ENCODE measurements at regions not wholly inside any gene's neighbourhood (a gene's known extent, or its start where the extent isn't known, plus 50 kb on each side); places are given as distances from the start of the nearest gene placed in this dataset.
"Not testable (repeated sequence)": the region's sequence is repeated elsewhere in the genome, so short reads cannot be mapped to it uniquely, and the experiment has no call there.

GRCh38 chr5:101062902-101063301, 159.8 kb upstream of the ST8SIA4 start:
- DNase-seq (no peak), ATAC-seq (no peak)
- no peak for TF ChIP-seq CTCF (IDR thresholded peaks at IDR 0.05)
- CTCF ChIA-PET, result no interaction called here
- peaks cover 2% of the 10 kb centered on the region for H3K36me3 Mint-ChIP-seq (ENCODE audit: low read depth)
- H3K9me3 Mint-ChIP-seq, result peaks cover 7% of the 10 kb centered on the region
- H3K4me3 Mint-ChIP-seq, result no peak overlapping the region
- no peaks in the 10 kb centered on the region for H3K4me1 Mint-ChIP-seq (ENCODE audit: low read depth)
- peaks cover 4% of the 10 kb centered on the region for H3K27me3 Mint-ChIP-seq
- intact Hi-C loops (cut with micrococcal nuclease), result no loop called here
- no peak overlapping the region for H3K27ac Mint-ChIP-seq
- POLR2A ChIA-PET, result no interaction called here

- H3K4me1 Mint-ChIP-seq (ENCODE audit: low read depth), result peaks cover 7% of the 10 kb centered on the region
- intact Hi-C loops (cut with micrococcal nuclease), result loop anchor here (10.0 kb wide), 1 partner anchor 422 kb away; no protein-coding TSS in a partner anchor
- no peak overlapping the region for H3K4me3 Mint-ChIP-seq
- H3K36me3 Mint-ChIP-seq (ENCODE audit: low read depth), result no peaks in the 10 kb centered on the region
- ChIA-PET POLR2A (no interaction called here), CTCF (no interaction called here)
- ATAC-seq, result peak; percentile 83
- no peaks in the 10 kb centered on the region for H3K27me3 Mint-ChIP-seq
- H3K27ac Mint-ChIP-seq, result no peak overlapping the region
- no peaks in the 10 kb centered on the region for H3K9me3 Mint-ChIP-seq
- TF ChIP-seq CTCF (IDR thresholded peaks at IDR 0.05), result no peak
- DNase-seq, result peak; percentile 35
Observed at GRCh38 chr5:101047181-101047580, 144.1 kb upstream of the ST8SIA4 start.

- ChIA-PET POLR2A (no interaction called here), CTCF (interaction anchor here (0.6 to 1.0 kb wide), 2 partner anchors 17 to 144 kb away, joined by 3 to 4 read pairs; no protein-coding TSS in a partner anchor)
- Mint-ChIP-seq H3K36me3 (ENCODE audit: low read depth) (no peaks in the 10 kb centered on the region), H3K27ac (no peak overlapping the region), H3K9me3 (no peaks in the 10 kb centered on the region), H3K4me1 (ENCODE audit: low read depth) (peaks cover 7% of the 10 kb centered on the region), H3K27me3 (no peaks in the 10 kb centered on the region), H3K4me3 (no peak overlapping the region)
- ATAC-seq (no peak), DNase-seq (no peak)
- peak; percentile 39 for TF ChIP-seq CTCF (IDR thresholded peaks at IDR 0.05)
- intact Hi-C loops (cut with micrococcal nuclease), result loop anchor here (10.0 kb wide), 1 partner anchor 421 kb away; no protein-coding TSS in a partner anchor
Observed at GRCh38 chr5:101045689-101046088, 142.6 kb upstream of the ST8SIA4 start.

- intact Hi-C loops (cut with micrococcal nuclease), result loop anchor here (10.0 kb wide), 1 partner anchor 415 kb away; no protein-coding TSS in a partner anchor
- H3K9me3 Mint-ChIP-seq; H3K27ac Mint-ChIP-seq; H3K4me3 Mint-ChIP-seq; H3K4me1 Mint-ChIP-seq (ENCODE audit: low read depth); CTCF ChIA-PET; DNase-seq; ATAC-seq; H3K36me3 Mint-ChIP-seq (ENCODE audit: low read depth); H3K27me3 Mint-ChIP-seq: not testable (repeated sequence)
- POLR2A ChIA-PET, result interaction anchor here (0.6 kb wide), 1 partner anchor 398 kb away, joined by 3 read pairs; no protein-coding TSS in a partner anchor
Observed at GRCh38 chr5:101040002-101040401, 136.9 kb upstream of the ST8SIA4 start.

- CTCF ChIA-PET, result no interaction called here
- H3K4me1 Mint-ChIP-seq (ENCODE audit: low read depth), result no peaks in the 10 kb centered on the region
- H3K4me3 Mint-ChIP-seq, result no peak overlapping the region
- no peak for TF ChIP-seq CTCF (IDR thresholded peaks at IDR 0.05)
- intact Hi-C loops (cut with micrococcal nuclease), result no loop called here
- H3K27ac Mint-ChIP-seq, result no peak overlapping the region
- H3K27me3 Mint-ChIP-seq, result peaks cover 1% of the 10 kb centered on the region
- POLR2A ChIA-PET, result no interaction called here
- H3K9me3 Mint-ChIP-seq, result peaks cover 7% of the 10 kb centered on the region
- DNase-seq (no peak), ATAC-seq (no peak)
- H3K36me3 Mint-ChIP-seq (ENCODE audit: low read depth), result no peaks in the 10 kb centered on the region
Observed at GRCh38 chr5:101036778-101037177, 133.7 kb upstream of the ST8SIA4 start.

- H3K27ac Mint-ChIP-seq, result no peak overlapping the region
- CTCF ChIA-PET, result no interaction called here
- H3K36me3 Mint-ChIP-seq (ENCODE audit: low read depth), result no peaks in the 10 kb centered on the region
- no peaks in the 10 kb centered on the region for H3K4me1 Mint-ChIP-seq (ENCODE audit: low read depth)
- H3K9me3 Mint-ChIP-seq, result peaks cover 7% of the 10 kb centered on the region
- no peak for TF ChIP-seq CTCF (IDR thresholded peaks at IDR 0.05)
- ATAC-seq, result no peak
- DNase-seq, result no peak
- POLR2A ChIA-PET, result no interaction called here
- peaks cover 1% of the 10 kb centered on the region for H3K27me3 Mint-ChIP-seq
- intact Hi-C loops (cut with micrococcal nuclease), result no loop called here
- no peak overlapping the region for H3K4me3 Mint-ChIP-seq
Observed at GRCh38 chr5:101035425-101035824, 132.3 kb upstream of the ST8SIA4 start.
